Osteocyte (in vitro differentiated cells): ENCODE measurements at regions not wholly inside any gene's neighbourhood (a gene's known extent, or its start where the extent isn't known, plus 50 kb on each side); places are given as distances from the start of the nearest gene placed in this dataset.

ENCODE experiments used
- DNase-seq: peaks from one replicate; pipeline ENCODE4 v3.0.0; 2021; ENCODE audit warnings: mixed read lengths; ENCODE audit not compliant: unreplicated experiment; ENCODE audit errors: extremely low spot score
- H3K27ac Mint-ChIP-seq: one replicate; pipeline ENCODE4 v1.8.0; 2021; ENCODE audit warnings: mild to moderate bottlenecking, mixed read lengths; ENCODE audit not compliant: unreplicated experiment
- H3K27me3 Mint-ChIP-seq: one replicate; pipeline ENCODE4 v1.8.0; 2021; ENCODE audit warnings: mixed read lengths; ENCODE audit not compliant: unreplicated experiment
- H3K36me3 Mint-ChIP-seq: one replicate; pipeline ENCODE4 v1.8.0; 2021; ENCODE audit warnings: mixed read lengths; ENCODE audit not compliant: unreplicated experiment
- H3K4me1 Mint-ChIP-seq: one replicate; pipeline ENCODE4 v1.8.0; 2021; ENCODE audit warnings: mixed read lengths; ENCODE audit not compliant: unreplicated experiment
- H3K4me3 Mint-ChIP-seq: one replicate; pipeline ENCODE4 v1.8.0; 2021; ENCODE audit warnings: mild to moderate bottlenecking, moderate library complexity, mixed read lengths; ENCODE audit not compliant: unreplicated experiment
- H3K9me3 Mint-ChIP-seq: one replicate; pipeline ENCODE4 v1.8.0; 2021; ENCODE audit warnings: mixed read lengths; ENCODE audit not compliant: unreplicated experiment
- TF ChIP-seq, protein P1 (sequence below): fragments of 200-600 bp; sonication (generic); IDR thresholded peaks from 2 replicates; pipeline ENCODE4 v1.5.0; 2021; ENCODE audit warnings: antibody characterized with exemption, mild to moderate bottlenecking, moderate library complexity

DNA sequence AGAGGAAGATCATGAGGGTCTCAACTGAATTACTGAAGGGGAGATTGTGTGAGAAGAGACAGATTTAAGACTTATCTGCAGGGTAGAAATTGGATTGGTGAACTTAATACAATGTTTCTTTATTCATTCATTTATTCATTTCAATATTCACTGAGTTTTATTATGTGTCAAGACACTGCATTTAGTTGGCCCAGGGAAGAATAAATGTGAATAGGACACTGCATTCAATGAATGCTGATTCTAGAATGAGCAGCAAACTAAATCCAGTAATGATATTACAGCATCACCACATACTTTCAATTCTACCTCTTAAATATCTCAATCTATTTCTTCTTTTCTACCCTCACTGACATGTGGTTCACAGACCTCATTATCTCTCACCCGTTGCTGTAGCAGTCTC is 149.0 kb upstream of the TACR1 start:
- no peak overlapping the region for H3K4me3 Mint-ChIP-seq
- no peak for DNase-seq
- peaks cover 4% of the 10 kb centered on the region for H3K9me3 Mint-ChIP-seq
- H3K36me3 Mint-ChIP-seq = no peaks in the 10 kb centered on the region
- H3K27me3 Mint-ChIP-seq = peaks cover 21% of the 10 kb centered on the region
- TF ChIP-seq, protein P1, sequence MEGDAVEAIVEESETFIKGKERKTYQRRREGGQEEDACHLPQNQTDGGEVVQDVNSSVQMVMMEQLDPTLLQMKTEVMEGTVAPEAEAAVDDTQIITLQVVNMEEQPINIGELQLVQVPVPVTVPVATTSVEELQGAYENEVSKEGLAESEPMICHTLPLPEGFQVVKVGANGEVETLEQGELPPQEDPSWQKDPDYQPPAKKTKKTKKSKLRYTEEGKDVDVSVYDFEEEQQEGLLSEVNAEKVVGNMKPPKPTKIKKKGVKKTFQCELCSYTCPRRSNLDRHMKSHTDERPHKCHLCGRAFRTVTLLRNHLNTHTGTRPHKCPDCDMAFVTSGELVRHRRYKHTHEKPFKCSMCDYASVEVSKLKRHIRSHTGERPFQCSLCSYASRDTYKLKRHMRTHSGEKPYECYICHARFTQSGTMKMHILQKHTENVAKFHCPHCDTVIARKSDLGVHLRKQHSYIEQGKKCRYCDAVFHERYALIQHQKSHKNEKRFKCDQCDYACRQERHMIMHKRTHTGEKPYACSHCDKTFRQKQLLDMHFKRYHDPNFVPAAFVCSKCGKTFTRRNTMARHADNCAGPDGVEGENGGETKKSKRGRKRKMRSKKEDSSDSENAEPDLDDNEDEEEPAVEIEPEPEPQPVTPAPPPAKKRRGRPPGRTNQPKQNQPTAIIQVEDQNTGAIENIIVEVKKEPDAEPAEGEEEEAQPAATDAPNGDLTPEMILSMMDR = no peak
- H3K4me1 Mint-ChIP-seq = no peaks in the 10 kb centered on the region
- H3K27ac Mint-ChIP-seq = no peak overlapping the region

DNA sequence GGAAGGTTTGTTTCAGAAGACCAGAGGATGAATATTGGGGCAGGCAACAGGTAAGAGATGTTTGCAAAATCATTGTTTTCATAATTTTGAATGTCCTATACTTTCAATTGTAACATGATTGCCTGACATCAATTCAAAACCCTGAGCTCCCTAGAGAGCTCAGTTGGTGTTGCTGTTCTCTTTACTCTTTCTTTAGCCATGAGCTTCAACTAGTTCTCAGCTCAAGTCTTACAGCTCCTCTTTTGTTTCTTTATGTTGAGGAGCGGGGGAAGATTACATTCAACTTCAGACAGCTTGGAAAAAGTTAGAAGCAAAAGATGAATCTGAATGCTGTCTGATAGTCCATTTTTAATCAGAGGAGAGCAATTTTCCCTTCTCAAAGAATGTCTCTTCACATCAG is 144.8 kb upstream of the TACR1 start:
- no peaks in the 10 kb centered on the region for H3K9me3 Mint-ChIP-seq
- TF ChIP-seq, protein P1 = no peak
- DNase-seq = no peak
- H3K36me3 Mint-ChIP-seq = no peaks in the 10 kb centered on the region
- H3K4me3 Mint-ChIP-seq = no peak overlapping the region
- H3K27ac Mint-ChIP-seq = no peak overlapping the region
- H3K27me3 Mint-ChIP-seq = peaks cover 18% of the 10 kb centered on the region
- no peaks in the 10 kb centered on the region for H3K4me1 Mint-ChIP-seq

DNA sequence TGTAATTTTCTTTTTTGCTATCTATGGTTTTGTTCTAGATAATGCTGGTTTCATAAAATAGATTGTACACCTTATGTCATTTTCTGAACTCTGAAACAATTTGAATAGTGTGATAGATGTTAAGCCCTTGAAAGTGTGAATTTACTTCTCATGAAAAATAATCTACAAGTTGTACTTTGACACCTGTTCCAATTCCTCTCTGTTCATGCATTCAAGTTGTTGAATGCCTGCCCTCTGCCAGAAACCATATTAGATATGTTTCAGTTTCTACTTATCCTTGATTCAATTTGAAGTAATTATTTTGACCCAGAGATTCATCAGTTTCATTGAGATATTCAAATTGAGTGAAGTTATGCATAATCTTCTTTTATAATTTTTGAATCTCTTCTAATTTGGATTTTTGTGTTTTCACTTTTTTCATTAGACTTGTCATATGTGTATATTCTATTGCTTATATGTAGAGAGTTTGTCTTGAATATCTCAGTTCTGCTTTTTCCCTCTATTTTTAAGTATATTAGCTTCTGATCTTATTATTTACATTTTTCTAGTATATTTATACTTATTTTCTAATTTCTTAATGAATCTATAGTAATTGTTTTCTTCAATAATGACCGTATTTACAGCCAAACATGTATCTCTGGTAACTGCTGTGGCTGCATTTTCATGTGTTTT is 143.3 kb upstream of the TACR1 start:
- no peaks in the 10 kb centered on the region for H3K4me1 Mint-ChIP-seq
- peaks cover 20% of the 10 kb centered on the region for H3K27me3 Mint-ChIP-seq
- no peak overlapping the region for H3K4me3 Mint-ChIP-seq
- H3K36me3 Mint-ChIP-seq = no peaks in the 10 kb centered on the region
- H3K27ac Mint-ChIP-seq = no peak overlapping the region
- TF ChIP-seq, protein P1 = no peak
- no peaks in the 10 kb centered on the region for H3K9me3 Mint-ChIP-seq
- DNase-seq = no peak

DNA sequence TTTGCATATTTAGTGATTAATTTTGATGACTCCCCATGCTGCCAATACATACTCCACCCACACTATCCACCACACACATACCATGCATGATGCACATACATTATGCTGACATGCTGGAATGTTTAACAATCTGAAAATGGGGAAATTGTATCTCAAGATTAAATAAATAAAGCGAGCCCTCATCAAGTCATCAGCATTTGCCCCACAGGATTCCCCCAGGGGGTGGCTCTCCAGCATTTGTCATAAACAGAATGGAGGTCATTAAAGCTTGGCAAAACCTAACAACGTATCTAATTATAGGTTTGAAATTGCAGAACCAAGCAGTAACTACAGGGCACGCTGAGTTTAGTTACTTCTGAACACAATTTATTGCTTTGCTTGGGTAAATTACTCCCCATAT is 141.2 kb upstream of the TACR1 start:
- Mint-ChIP-seq H3K4me3 (no peak overlapping the region), H3K36me3 (no peaks in the 10 kb centered on the region), H3K4me1 (no peaks in the 10 kb centered on the region), H3K9me3 (no peaks in the 10 kb centered on the region), H3K27ac (no peak overlapping the region), H3K27me3 (peaks cover 25% of the 10 kb centered on the region)
- TF ChIP-seq, protein P1 = no peak
- no peak for DNase-seq

DNA sequence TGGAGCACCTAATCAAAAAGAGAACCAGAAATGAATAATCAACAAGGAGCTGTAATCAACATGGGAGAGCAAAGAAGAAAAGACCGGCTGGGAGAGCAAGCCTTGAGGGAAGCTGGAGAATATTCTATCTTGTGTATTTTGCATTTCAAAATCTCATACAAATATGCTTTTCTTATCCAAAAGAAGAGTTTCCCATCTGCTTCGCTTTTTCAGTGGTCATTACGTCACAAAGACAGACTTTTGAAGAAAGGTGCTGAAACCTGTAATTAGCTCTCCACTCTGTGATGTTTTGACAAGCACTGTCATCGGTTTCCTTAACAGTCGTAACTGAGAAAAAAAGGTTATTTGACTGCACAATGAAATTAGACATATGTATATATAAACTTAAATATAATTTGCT is 139.1 kb upstream of the TACR1 start:
- no peaks in the 10 kb centered on the region for H3K9me3 Mint-ChIP-seq
- H3K27ac Mint-ChIP-seq = no peak overlapping the region
- peaks cover 20% of the 10 kb centered on the region for H3K27me3 Mint-ChIP-seq
- TF ChIP-seq, protein P1 = no peak
- H3K4me3 Mint-ChIP-seq = no peak overlapping the region
- H3K4me1 Mint-ChIP-seq = no peaks in the 10 kb centered on the region
- DNase-seq = no peak
- H3K36me3 Mint-ChIP-seq = no peaks in the 10 kb centered on the region
